ENCODE measurements at regions not wholly inside any gene's neighbourhood (a gene's known extent, or its start where the extent isn't known, plus 50 kb on each side); places are given as distances from the start of the nearest gene placed in this dataset.
"Not testable (repeated sequence)": the region's sequence is repeated elsewhere in the genome, so short reads cannot be mapped to it uniquely, and the experiment has no call there.

GRCh38 chr7:155945670-155946325, 133.5 kb upstream of the SHH start:
- no peak for DNase-seq (ENCODE audit: low read depth)

GRCh38 chr7:155944901-155945300, 132.6 kb upstream of the SHH start:
- DNase-seq (ENCODE audit: low read depth), result no peak

GRCh38 chr7:155943251-155943899, 131.1 kb upstream of the SHH start:
- DNase-seq (ENCODE audit: low read depth), result no peak

GRCh38 chr7:155942226-155942950, 130.1 kb upstream of the SHH start:
- DNase-seq (ENCODE audit: low read depth), result no peak

- DNase-seq (ENCODE audit: low read depth), result no peak
Observed at GRCh38 chr7:155941688-155942087, 129.4 kb upstream of the SHH start.

- DNase-seq (ENCODE audit: low read depth), result no peak
Observed at GRCh38 chr7:155939350-155939749, 127.1 kb upstream of the SHH start.

GRCh38 chr7:155938129-155938528, 125.9 kb upstream of the SHH start:
- no peak for DNase-seq (ENCODE audit: low read depth)

- DNase-seq (ENCODE audit: low read depth), result no peak
Observed at GRCh38 chr7:155935726-155936125, 123.5 kb upstream of the SHH start.

- DNase-seq (ENCODE audit: low read depth), result no peak
Observed at GRCh38 chr7:155935005-155935557, 122.8 kb upstream of the SHH start.

GRCh38 chr7:155932324-155932723, 120.1 kb upstream of the SHH start:
- not testable (repeated sequence) for DNase-seq (ENCODE audit: low read depth)

- no peak for DNase-seq (ENCODE audit: low read depth)
Observed at GRCh38 chr7:155931396-155932085, 119.3 kb upstream of the SHH start.

- DNase-seq (ENCODE audit: low read depth), result no peak
Observed at GRCh38 chr7:155930527-155930926, 118.3 kb upstream of the SHH start.

GRCh38 chr7:155930061-155930460, 117.8 kb upstream of the SHH start:
- no peak for DNase-seq (ENCODE audit: low read depth)

- DNase-seq (ENCODE audit: low read depth), result no peak
Observed at GRCh38 chr7:155928583-155928982, 116.3 kb upstream of the SHH start.

- DNase-seq (ENCODE audit: low read depth), result no peak
Observed at GRCh38 chr7:155927905-155928304, 115.6 kb upstream of the SHH start.

- no peak for DNase-seq (ENCODE audit: low read depth)
Observed at GRCh38 chr7:155925682-155926081, 113.4 kb upstream of the SHH start.

GRCh38 chr7:155922067-155922816, 110.0 kb upstream of the SHH start:
- no peak for DNase-seq (ENCODE audit: low read depth)

GRCh38 chr7:155921804-155922066, 109.5 kb upstream of the SHH start:
- no peak for DNase-seq (ENCODE audit: low read depth)

GRCh38 chr7:155921086-155921803, 109.0 kb upstream of the SHH start:
- no peak for DNase-seq (ENCODE audit: low read depth)

GRCh38 chr7:155920068-155920461, 107.8 kb upstream of the SHH start:
- DNase-seq (ENCODE audit: low read depth), result no peak

- no peak for DNase-seq (ENCODE audit: low read depth)
Observed at GRCh38 chr7:155919391-155920067, 107.3 kb upstream of the SHH start.
